ENCODE measurements at regions not wholly inside any gene's neighbourhood (a gene's known extent, or its start where the extent isn't known, plus 50 kb on each side); places are given as distances from the start of the nearest gene placed in this dataset.
"Not testable (repeated sequence)": the region's sequence is repeated elsewhere in the genome, so short reads cannot be mapped to it uniquely, and the experiment has no call there.

- no peak overlapping the region for H3K27ac Mint-ChIP-seq
- H3K4me3 Mint-ChIP-seq: no peak overlapping the region
These were observed 175.5 kb downstream of the CYB561 start for GRCh38 chr17:63270610-63271009.

GRCh38 chr17:63274146-63274545 lies 172.0 kb downstream of the CYB561 start:
- Mint-ChIP-seq H3K27ac (no peak overlapping the region), H3K4me1 (peaks cover 4% of the 10 kb centered on the region), H3K27me3 (no peaks in the 10 kb centered on the region), H3K4me3 (no peak overlapping the region), H3K36me3 (ENCODE audit: low read depth) (peaks cover 3% of the 10 kb centered on the region)
- DNase-seq (no peak), ATAC-seq (no peak)
- H3K9me3 ChIP-seq (ENCODE audit: control insufficient read depth, low read length, poor library complexity, severe bottlenecking): no peaks in the 10 kb centered on the region

More at GRCh38 chr17:63270610-63271009, 175.5 kb downstream of the CYB561 start:
- no peak for DNase-seq
- no peaks in the 10 kb centered on the region for H3K9me3 ChIP-seq (ENCODE audit: control insufficient read depth, low read length, poor library complexity, severe bottlenecking)
- ATAC-seq: no peak
- Mint-ChIP-seq H3K4me1 (no peaks in the 10 kb centered on the region), H3K36me3 (ENCODE audit: low read depth) (peaks cover 5% of the 10 kb centered on the region), H3K27me3 (no peaks in the 10 kb centered on the region)

GRCh38 chr17:63275318-63275970 lies 170.7 kb downstream of the CYB561 start:
- Mint-ChIP-seq H3K36me3 (ENCODE audit: low read depth) (peaks cover 3% of the 10 kb centered on the region), H3K4me3 (no peak overlapping the region), H3K27ac (no peak overlapping the region), H3K27me3 (no peaks in the 10 kb centered on the region), H3K4me1 (peaks cover 5% of the 10 kb centered on the region)
- H3K9me3 ChIP-seq (ENCODE audit: control insufficient read depth, low read length, poor library complexity, severe bottlenecking): no peaks in the 10 kb centered on the region
- DNase-seq: no peak
- ATAC-seq: no peak

GRCh38 chr17:63275971-63276745 lies 169.9 kb downstream of the CYB561 start:
- H3K4me3 Mint-ChIP-seq: no peak overlapping the region
- DNase-seq: no peak
- ATAC-seq: no peak
- no peak overlapping the region for H3K27ac Mint-ChIP-seq
- peaks cover 5% of the 10 kb centered on the region for H3K4me1 Mint-ChIP-seq
- no peaks in the 10 kb centered on the region for H3K36me3 Mint-ChIP-seq (ENCODE audit: low read depth)
- H3K27me3 Mint-ChIP-seq: no peaks in the 10 kb centered on the region
- no peaks in the 10 kb centered on the region for H3K9me3 ChIP-seq (ENCODE audit: control insufficient read depth, low read length, poor library complexity, severe bottlenecking)

DNA sequence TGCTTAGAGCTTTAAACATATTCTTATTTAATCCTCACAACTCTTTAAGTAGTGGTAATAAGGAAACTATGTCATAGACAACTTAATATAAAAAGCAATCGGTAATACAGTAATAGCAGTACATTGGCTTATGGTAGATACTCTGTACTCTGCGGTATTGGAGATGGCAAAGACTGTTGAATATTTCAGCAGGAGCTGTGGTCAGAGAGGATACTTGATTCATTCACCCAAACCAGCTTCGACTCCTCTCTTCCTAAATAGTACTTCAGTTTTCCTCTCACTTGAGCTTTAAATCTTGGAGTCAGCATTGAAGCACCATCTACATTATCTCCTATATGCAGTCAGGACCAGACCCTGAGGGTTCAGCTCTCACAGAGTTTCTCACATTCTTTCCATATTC lies 169.3 kb downstream of the CYB561 start:
- Mint-ChIP-seq H3K4me1 (peaks cover 5% of the 10 kb centered on the region), H3K36me3 (ENCODE audit: low read depth) (no peaks in the 10 kb centered on the region), H3K27ac (no peak overlapping the region), H3K27me3 (no peaks in the 10 kb centered on the region), H3K4me3 (no peak overlapping the region)
- no peaks in the 10 kb centered on the region for H3K9me3 ChIP-seq (ENCODE audit: control insufficient read depth, low read length, poor library complexity, severe bottlenecking)
- ATAC-seq (no peak), DNase-seq (no peak)

- DNase-seq: no peak
- H3K4me3 Mint-ChIP-seq: no peak overlapping the region
- H3K27ac Mint-ChIP-seq: no peak overlapping the region
- no peaks in the 10 kb centered on the region for H3K27me3 Mint-ChIP-seq
- H3K4me1 Mint-ChIP-seq: peaks cover 5% of the 10 kb centered on the region
- H3K36me3 Mint-ChIP-seq (ENCODE audit: low read depth): no peaks in the 10 kb centered on the region
- H3K9me3 ChIP-seq (ENCODE audit: control insufficient read depth, low read length, poor library complexity, severe bottlenecking): no peaks in the 10 kb centered on the region
- ATAC-seq: no peak
These were observed 168.5 kb downstream of the CYB561 start for GRCh38 chr17:63277629-63278028.

DNA sequence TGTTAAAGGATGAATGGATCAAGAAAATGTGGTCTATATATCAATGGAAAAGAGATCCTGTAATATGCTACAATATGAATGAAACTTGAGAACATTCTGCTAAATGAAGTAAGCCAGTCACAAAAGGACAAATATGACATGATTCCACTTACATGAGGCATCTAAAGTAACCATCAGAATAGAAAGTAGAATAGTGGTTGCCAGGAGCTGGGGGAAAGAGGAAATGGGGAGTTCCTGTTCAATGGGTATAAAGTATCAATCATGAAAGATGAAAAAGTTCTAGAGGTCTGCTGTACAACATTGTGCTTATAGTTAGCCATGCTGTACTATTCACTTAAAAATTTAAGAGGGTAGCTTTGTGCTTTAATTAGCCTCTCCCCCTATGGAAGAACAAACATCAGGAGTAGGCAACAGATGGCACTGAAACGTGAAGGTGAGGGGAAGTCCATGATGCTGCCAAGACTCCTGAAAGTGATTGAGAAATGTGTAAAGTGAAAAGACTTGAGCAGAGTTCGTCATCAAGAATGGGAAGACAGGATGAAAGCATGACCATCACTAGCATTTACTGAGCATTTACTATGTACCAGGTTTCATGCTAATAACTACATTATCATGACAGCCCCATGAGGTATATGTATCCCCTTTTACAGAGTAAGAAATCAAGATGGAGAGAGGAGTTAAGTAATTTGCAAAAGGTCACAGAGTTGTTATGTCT lies 167.2 kb downstream of the CYB561 start:
- Mint-ChIP-seq H3K36me3 (ENCODE audit: low read depth) (no peaks in the 10 kb centered on the region), H3K4me3 (no peak overlapping the region), H3K27me3 (no peaks in the 10 kb centered on the region), H3K4me1 (peaks cover 5% of the 10 kb centered on the region), H3K27ac (no peak overlapping the region)
- DNase-seq: no peak
- no peak for ATAC-seq
- no peaks in the 10 kb centered on the region for H3K9me3 ChIP-seq (ENCODE audit: control insufficient read depth, low read length, poor library complexity, severe bottlenecking)

- Mint-ChIP-seq H3K27ac (no peak overlapping the region), H3K27me3 (no peaks in the 10 kb centered on the region), H3K36me3 (ENCODE audit: low read depth) (no peaks in the 10 kb centered on the region), H3K4me3 (no peak overlapping the region), H3K4me1 (peaks cover 5% of the 10 kb centered on the region)
- DNase-seq (no peak), ATAC-seq (no peak)
- no peaks in the 10 kb centered on the region for H3K9me3 ChIP-seq (ENCODE audit: control insufficient read depth, low read length, poor library complexity, severe bottlenecking)
These were observed 166.4 kb downstream of the CYB561 start for GRCh38 chr17:63279498-63280230.

- no peak for DNase-seq
- no peak overlapping the region for H3K4me3 Mint-ChIP-seq
- H3K27ac Mint-ChIP-seq: no peak overlapping the region
- H3K27me3 Mint-ChIP-seq: no peaks in the 10 kb centered on the region
- H3K4me1 Mint-ChIP-seq: peaks cover 5% of the 10 kb centered on the region
- H3K36me3 Mint-ChIP-seq (ENCODE audit: low read depth): peaks cover 2% of the 10 kb centered on the region
- no peak for ATAC-seq
- peaks cover 11% of the 10 kb centered on the region for H3K9me3 ChIP-seq (ENCODE audit: control insufficient read depth, low read length, poor library complexity, severe bottlenecking)
These were observed 163.7 kb downstream of the CYB561 start for GRCh38 chr17:63282455-63282854.

- peaks cover 11% of the 10 kb centered on the region for H3K9me3 ChIP-seq (ENCODE audit: control insufficient read depth, low read length, poor library complexity, severe bottlenecking)
- Mint-ChIP-seq H3K27ac (no peak overlapping the region), H3K4me1 (no peaks in the 10 kb centered on the region), H3K36me3 (ENCODE audit: low read depth) (peaks cover 6% of the 10 kb centered on the region), H3K27me3 (no peaks in the 10 kb centered on the region), H3K4me3 (no peak overlapping the region)
- DNase-seq: no peak
- ATAC-seq: no peak
These were observed 160.6 kb downstream of the CYB561 start for GRCh38 chr17:63285551-63285950.

DNA sequence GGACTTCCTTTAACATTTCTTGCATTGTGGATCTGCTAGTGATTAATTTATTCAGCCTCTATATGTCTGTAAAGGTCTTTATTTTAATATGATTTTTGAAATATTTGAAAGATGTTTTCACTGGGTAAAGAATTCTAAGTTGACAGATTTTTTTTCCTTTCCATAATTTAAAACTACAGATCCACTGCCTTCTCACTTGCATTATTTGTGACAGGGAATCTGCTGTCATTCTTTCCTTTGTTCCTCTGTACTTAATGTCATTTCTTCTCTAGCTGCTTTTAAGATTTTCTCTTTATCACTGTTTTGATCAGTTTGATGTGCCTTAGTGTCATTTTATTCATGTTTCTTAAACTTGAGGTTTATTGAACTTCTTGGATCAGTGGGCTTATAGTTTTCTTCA lies 159.9 kb downstream of the CYB561 start:
- DNase-seq (no peak), ATAC-seq (no peak)
- H3K27me3 Mint-ChIP-seq: no peaks in the 10 kb centered on the region
- H3K36me3 Mint-ChIP-seq (ENCODE audit: low read depth): peaks cover 6% of the 10 kb centered on the region
- no peak overlapping the region for H3K4me3 Mint-ChIP-seq
- no peaks in the 10 kb centered on the region for H3K4me1 Mint-ChIP-seq
- no peak overlapping the region for H3K27ac Mint-ChIP-seq
- H3K9me3 ChIP-seq (ENCODE audit: control insufficient read depth, low read length, poor library complexity, severe bottlenecking): peaks cover 11% of the 10 kb centered on the region

GRCh38 chr17:63287006-63287405 lies 159.1 kb downstream of the CYB561 start:
- not testable (repeated sequence) for H3K27ac Mint-ChIP-seq; H3K4me1 Mint-ChIP-seq; H3K36me3 Mint-ChIP-seq (ENCODE audit: low read depth); DNase-seq; H3K4me3 Mint-ChIP-seq; H3K27me3 Mint-ChIP-seq; ATAC-seq
- peaks cover 11% of the 10 kb centered on the region for H3K9me3 ChIP-seq (ENCODE audit: control insufficient read depth, low read length, poor library complexity, severe bottlenecking)

GRCh38 chr17:63289931-63290330 lies 156.2 kb downstream of the CYB561 start:
- Mint-ChIP-seq H3K4me1 (no peaks in the 10 kb centered on the region), H3K36me3 (ENCODE audit: low read depth) (peaks cover 10% of the 10 kb centered on the region), H3K27me3 (no peaks in the 10 kb centered on the region), H3K27ac (no peak overlapping the region), H3K4me3 (no peak overlapping the region)
- ATAC-seq: no peak
- H3K9me3 ChIP-seq (ENCODE audit: control insufficient read depth, low read length, poor library complexity, severe bottlenecking): peaks cover 11% of the 10 kb centered on the region
- DNase-seq: no peak

Data from T-helper 17 cell (primary cell).